Naive thymus-derived CD8-positive, alpha-beta T cell (primary cell): ENCODE measurements at regions not wholly inside any gene's neighbourhood (a gene's known extent, or its start where the extent isn't known, plus 50 kb on each side); places are given as distances from the start of the nearest gene placed in this dataset.

ENCODE experiments used
- ATAC-seq, 2 donors: fragments of 150-1000 bp; cut with Tn5 transposase in 1 of 2; sonication (Bioruptor Pico), chemical (Tn5 transposase) in 1 of 2; 1 replicate in 1 of 2; 2 replicates in 1 of 2; pipeline ENCODE4 v1.10.0; 2021; ENCODE audit warnings: mild to moderate bottlenecking in 2 of 2, moderate library complexity in 2 of 2
- POLR2A ChIA-PET: fragments of 350-600 bp; sonication (Branson Sonifier 250); formaldehyde crosslinking; loops from one replicate; lab custom pipeline; 2021; ENCODE audit warnings: antibody characterized with exemption; lab: Charles Lee
- DNase-seq, 10 donors: peaks; one replicate each; pipeline versions ENCODE4 v3.0.0 to v3.0.0-alpha.2; 2020 to 2022
- H3K27ac Mint-ChIP-seq, 10 donors: one replicate each; pipeline ENCODE4 v1.8.0; 2020 to 2022; ENCODE audit warnings: mild to moderate bottlenecking in 10 of 10, mixed read lengths in 10 of 10, moderate library complexity in 4 of 10, inconsistent platforms in 1 of 10
- H3K27me3 Mint-ChIP-seq, 5 donors: one replicate each; pipeline ENCODE4 v1.8.0; 2021 to 2022; ENCODE audit warnings: mixed read lengths in 5 of 5
- H3K36me3 Mint-ChIP-seq, 3 donors: one replicate each; pipeline ENCODE4 v1.8.0; 2020 to 2022; ENCODE audit warnings: mixed read lengths in 3 of 3, mild to moderate bottlenecking in 2 of 3, inconsistent platforms in 1 of 3
- H3K4me1 Mint-ChIP-seq, 4 donors: one replicate each; pipeline ENCODE4 v1.8.0; 2021 to 2022; ENCODE audit warnings: mixed read lengths in 4 of 4
- H3K4me3 Mint-ChIP-seq, 10 donors: one replicate each; pipeline ENCODE4 v1.8.0; 2020 to 2022; ENCODE audit warnings: mild to moderate bottlenecking in 10 of 10, mixed read lengths in 10 of 10, moderate library complexity in 6 of 10, inconsistent platforms in 1 of 10
- H3K9me3 Mint-ChIP-seq, 9 donors: one replicate each; pipeline ENCODE4 v1.8.0; 2020 to 2022; ENCODE audit warnings: mixed read lengths in 9 of 9, mild to moderate bottlenecking in 3 of 9, inconsistent platforms in 1 of 9, moderate library complexity in 1 of 9

GRCh38 chr2:164281896-164282295 lies 339.4 kb downstream of the GRB14 start:
- H3K4me3 Mint-ChIP-seq, result no peak overlapping the region
- POLR2A ChIA-PET, result no interaction called here
- H3K27ac Mint-ChIP-seq, result no peak overlapping the region
- no peaks in the 10 kb centered on the region for H3K4me1 Mint-ChIP-seq
- DNase-seq (no peak), ATAC-seq (no peak)
- peaks cover 0 to 11% (median 2%) of the 10 kb centered on the region in 9 donors for H3K9me3 Mint-ChIP-seq
- H3K27me3 Mint-ChIP-seq, result no peaks in the 10 kb centered on the region
- H3K36me3 Mint-ChIP-seq, result no peaks in the 10 kb centered on the region

GRCh38 chr2:164275659-164276058 lies 345.6 kb downstream of the GRB14 start:
- Mint-ChIP-seq H3K36me3 (no peaks in the 10 kb centered on the region), H3K27ac (peak overlapping the region in 1 of 10 donors; percentile 35), H3K9me3 (peaks cover 0 to 12% (median 4%) of the 10 kb centered on the region in 9 donors), H3K4me3 (no peak overlapping the region), H3K27me3 (no peaks in the 10 kb centered on the region), H3K4me1 (no peaks in the 10 kb centered on the region)
- ATAC-seq (no peak), DNase-seq (no peak)
- POLR2A ChIA-PET, result no interaction called here

GRCh38 chr2:164260506-164260905 lies 360.8 kb downstream of the GRB14 start:
- Mint-ChIP-seq H3K9me3 (peaks cover 0 to 19% (median 4%) of the 10 kb centered on the region in 9 donors), H3K4me1 (no peaks in the 10 kb centered on the region), H3K27ac (no peak overlapping the region), H3K36me3 (no peaks in the 10 kb centered on the region), H3K4me3 (no peak overlapping the region), H3K27me3 (no peaks in the 10 kb centered on the region)
- POLR2A ChIA-PET, result no interaction called here
- ATAC-seq (no peak), DNase-seq (no peak)

- Mint-ChIP-seq H3K27me3 (no peaks in the 10 kb centered on the region), H3K4me1 (no peaks in the 10 kb centered on the region), H3K27ac (no peak overlapping the region), H3K9me3 (peaks cover 0 to 10% (median 3%) of the 10 kb centered on the region in 9 donors), H3K4me3 (no peak overlapping the region), H3K36me3 (no peaks in the 10 kb centered on the region)
- no peak for DNase-seq
- no peak for ATAC-seq
- POLR2A ChIA-PET, result no interaction called here
Observed at GRCh38 chr2:164257742-164258141, 363.5 kb downstream of the GRB14 start.

- no peaks in the 10 kb centered on the region for H3K27me3 Mint-ChIP-seq
- DNase-seq (no peak), ATAC-seq (no peak)
- no peaks in the 10 kb centered on the region for H3K36me3 Mint-ChIP-seq
- H3K4me1 Mint-ChIP-seq, result no peaks in the 10 kb centered on the region
- POLR2A ChIA-PET, result no interaction called here
- no peak overlapping the region for H3K27ac Mint-ChIP-seq
- H3K9me3 Mint-ChIP-seq, result peaks cover 0 to 8% (median 0%) of the 10 kb centered on the region in 9 donors
- H3K4me3 Mint-ChIP-seq, result no peak overlapping the region
Observed at GRCh38 chr2:164252568-164253287, 368.6 kb downstream of the GRB14 start.

- Mint-ChIP-seq H3K4me1 (no peaks in the 10 kb centered on the region), H3K36me3 (no peaks in the 10 kb centered on the region), H3K27ac (no peak overlapping the region), H3K27me3 (no peaks in the 10 kb centered on the region), H3K4me3 (no peak overlapping the region), H3K9me3 (peaks cover 0 to 30% (median 11%) of the 10 kb centered on the region in 9 donors)
- POLR2A ChIA-PET, result no interaction called here
- DNase-seq (no peak), ATAC-seq (no peak)
Observed at GRCh38 chr2:164243315-164243714, 378.0 kb downstream of the GRB14 start.

GRCh38 chr2:164242409-164242808 lies 378.9 kb downstream of the GRB14 start:
- Mint-ChIP-seq H3K4me3 (no peak overlapping the region), H3K9me3 (peaks cover 0 to 28% (median 11%) of the 10 kb centered on the region in 9 donors), H3K27ac (no peak overlapping the region), H3K36me3 (no peaks in the 10 kb centered on the region), H3K27me3 (no peaks in the 10 kb centered on the region), H3K4me1 (no peaks in the 10 kb centered on the region)
- ATAC-seq (no peak), DNase-seq (no peak)
- POLR2A ChIA-PET, result no interaction called here

GRCh38 chr2:164234074-164234473 lies 387.2 kb downstream of the GRB14 start:
- H3K36me3 Mint-ChIP-seq, result no peaks in the 10 kb centered on the region
- POLR2A ChIA-PET, result no interaction called here
- no peak overlapping the region for H3K4me3 Mint-ChIP-seq
- H3K4me1 Mint-ChIP-seq, result no peaks in the 10 kb centered on the region
- ATAC-seq (no peak), DNase-seq (no peak)
- no peak overlapping the region for H3K27ac Mint-ChIP-seq
- H3K9me3 Mint-ChIP-seq, result peaks cover 0 to 6% (median 2%) of the 10 kb centered on the region in 9 donors
- peaks cover 0 to 2% (median 0%) of the 10 kb centered on the region in 5 donors for H3K27me3 Mint-ChIP-seq

- Mint-ChIP-seq H3K4me3 (no peak overlapping the region), H3K36me3 (no peaks in the 10 kb centered on the region), H3K27ac (no peak overlapping the region), H3K4me1 (no peaks in the 10 kb centered on the region), H3K27me3 (no peaks in the 10 kb centered on the region), H3K9me3 (peaks cover 0 to 12% (median 0%) of the 10 kb centered on the region in 9 donors)
- POLR2A ChIA-PET, result no interaction called here
- no peak for DNase-seq
- no peak for ATAC-seq
Observed at GRCh38 chr2:164224007-164224406, 397.3 kb downstream of the GRB14 start.

- no peaks in the 10 kb centered on the region for H3K27me3 Mint-ChIP-seq
- H3K27ac Mint-ChIP-seq, result no peak overlapping the region
- H3K36me3 Mint-ChIP-seq, result no peaks in the 10 kb centered on the region
- no peak overlapping the region for H3K4me3 Mint-ChIP-seq
- DNase-seq (no peak), ATAC-seq (no peak)
- no peaks in the 10 kb centered on the region for H3K4me1 Mint-ChIP-seq
- POLR2A ChIA-PET, result no interaction called here
- H3K9me3 Mint-ChIP-seq, result peaks cover 0 to 18% (median 0%) of the 10 kb centered on the region in 9 donors
Observed at GRCh38 chr2:164221473-164221872, 399.8 kb downstream of the GRB14 start.

- DNase-seq (no peak), ATAC-seq (no peak)
- POLR2A ChIA-PET, result no interaction called here
- H3K4me3 Mint-ChIP-seq, result no peak overlapping the region
- peaks cover 0 to 15% (median 0%) of the 10 kb centered on the region in 9 donors for H3K9me3 Mint-ChIP-seq
- H3K4me1 Mint-ChIP-seq, result no peaks in the 10 kb centered on the region
- no peaks in the 10 kb centered on the region for H3K36me3 Mint-ChIP-seq
- H3K27ac Mint-ChIP-seq, result no peak overlapping the region
- H3K27me3 Mint-ChIP-seq, result no peaks in the 10 kb centered on the region
Observed at GRCh38 chr2:164220265-164220664, 401.0 kb downstream of the GRB14 start.

GRCh38 chr2:164213916-164214315 lies 407.4 kb downstream of the GRB14 start:
- Mint-ChIP-seq H3K9me3 (peaks cover 0 to 36% (median 8%) of the 10 kb centered on the region in 9 donors), H3K27me3 (no peaks in the 10 kb centered on the region), H3K36me3 (no peaks in the 10 kb centered on the region), H3K4me3 (no peak overlapping the region), H3K27ac (no peak overlapping the region), H3K4me1 (no peaks in the 10 kb centered on the region)
- ATAC-seq, result no peak
- DNase-seq, result no peak
- POLR2A ChIA-PET, result no interaction called here

GRCh38 chr2:164205347-164205746 lies 415.9 kb downstream of the GRB14 start:
- H3K36me3 Mint-ChIP-seq, result no peaks in the 10 kb centered on the region
- ATAC-seq, result no peak
- POLR2A ChIA-PET, result no interaction called here

GRCh38 chr2:164203131-164203530 lies 418.2 kb downstream of the GRB14 start:
- Mint-ChIP-seq H3K4me1 (no peaks in the 10 kb centered on the region), H3K27ac (no peak overlapping the region), H3K4me3 (no peak overlapping the region), H3K9me3 (peaks cover 0 to 11% (median 5%) of the 10 kb centered on the region in 9 donors), H3K36me3 (no peaks in the 10 kb centered on the region), H3K27me3 (no peaks in the 10 kb centered on the region)
- POLR2A ChIA-PET, result no interaction called here
- ATAC-seq (no peak), DNase-seq (no peak)

More at GRCh38 chr2:164205347-164205746, 415.9 kb downstream of the GRB14 start:
- no peak for DNase-seq
- H3K27ac Mint-ChIP-seq, result no peak overlapping the region
- H3K27me3 Mint-ChIP-seq, result no peaks in the 10 kb centered on the region
- no peak overlapping the region for H3K4me3 Mint-ChIP-seq
- H3K9me3 Mint-ChIP-seq, result peaks cover 0 to 10% (median 2%) of the 10 kb centered on the region in 9 donors
- no peaks in the 10 kb centered on the region for H3K4me1 Mint-ChIP-seq
